ENCODE measurements at regions not wholly inside any gene's neighbourhood (a gene's known extent, or its start where the extent isn't known, plus 50 kb on each side); places are given as distances from the start of the nearest gene placed in this dataset.

- TF ChIP-seq CTCF (conservative IDR thresholded peaks at IDR 0.05; ENCODE audit: low read depth, low read length) (no peak), EZH2 (IDR thresholded peaks at IDR 0.05; ENCODE audit: low read length, unreplicated experiment) (no peak)
Measured at GRCh38 chr3:167167491-167167890, 212.6 kb downstream of the ZBBX start.
